GM12878 (cell line): ENCODE measurements at regions not wholly inside any gene's neighbourhood (a gene's known extent, or its start where the extent isn't known, plus 50 kb on each side); places are given as distances from the start of the nearest gene placed in this dataset.

Source experiments
- CHD2 ChIP-seq: IDR thresholded peaks from 2 replicates; pipeline ENCODE4 v1.6.1; 2011; ENCODE audit warnings: low read depth, low read length, improper control_type of control experiment, borderline replicate concordance
- CREB1 ChIP-seq: IDR thresholded peaks from 2 replicates; pipeline ENCODE4 v1.6.1; 2012; ENCODE audit warnings: low read depth, mild to moderate bottlenecking, inconsistent platforms
- CTCF ChIP-seq, 3 experiments: IDR thresholded peaks in 2 of 3; conservative IDR thresholded peaks in 1 of 3; 2 replicates each; pipeline ENCODE4 v1.5.1; 2011; ENCODE audit warnings: low read depth in 3 of 3, low read length in 3 of 3, mild to moderate bottlenecking in 3 of 3, control low read depth in 2 of 3, moderate library complexity in 2 of 3, inconsistent platforms in 1 of 3, mixed read lengths in 1 of 3; ENCODE audit not compliant: control insufficient read depth in 2 of 3, insufficient read depth in 1 of 3; ENCODE audit errors: extremely low read depth in 1 of 3
- EZH2 ChIP-seq: IDR thresholded peaks from 2 replicates; pipeline ENCODE4 v1.6.1; 2012; ENCODE audit warnings: low read depth, mild to moderate bottlenecking, control low read depth, inconsistent platforms, low read length, borderline replicate concordance; ENCODE audit not compliant: control insufficient read depth
- FOXK2 ChIP-seq: fragments of 450-650 bp; IDR thresholded peaks from 2 replicates; pipeline ENCODE4 v1.6.1; 2017; ENCODE audit warnings: mild to moderate bottlenecking, moderate library complexity
- MYB ChIP-seq: fragments of 150-350 bp; IDR thresholded peaks from 2 replicates; pipeline ENCODE4 v1.6.1; 2014; ENCODE audit warnings: mild to moderate bottlenecking, low read depth, low read length, borderline replicate concordance
- RB1 ChIP-seq: fragments of 450-650 bp; formaldehyde crosslinking; IDR thresholded peaks from 2 replicates; pipeline ENCODE4 v1.6.1; 2017; ENCODE audit warnings: mild to moderate bottlenecking, borderline replicate concordance
- RCOR1 ChIP-seq: conservative IDR thresholded peaks from 2 replicates; pipeline ENCODE4 v1.6.1; 2012; ENCODE audit warnings: low read depth, low read length, improper control_type of control experiment
- SP1 ChIP-seq: IDR thresholded peaks from one replicate; pipeline ENCODE4 v1.6.1; 2011; ENCODE audit warnings: low read depth, low read length
- STAT3 ChIP-seq: IDR thresholded peaks from 2 replicates; pipeline ENCODE4 v1.6.1; 2011; ENCODE audit warnings: low read depth, low read length, improper control_type of control experiment
- SUZ12 ChIP-seq: fragments of 200-600 bp; sonication (generic); IDR thresholded peaks from one replicate; pipeline ENCODE4 v1.6.1; 2018; ENCODE audit warnings: antibody characterized with exemption, mild to moderate bottlenecking; ENCODE audit not compliant: unreplicated experiment
- TF ChIP-seq, protein P1 (sequence below): IDR thresholded peaks from 2 replicates; pipeline ENCODE4 v1.6.1; 2011; ENCODE audit warnings: borderline replicate concordance, low read depth, mild to moderate bottlenecking, moderate library complexity, low read length; ENCODE audit not compliant: insufficient read depth, poor library complexity, severe bottlenecking
- TF ChIP-seq, protein P2 (sequence below): fragments of 450-650 bp; IDR thresholded peaks from 2 replicates; pipeline ENCODE4 v1.6.1; 2017; ENCODE audit warnings: mild to moderate bottlenecking, moderate library complexity

GRCh38 chr14:54229136-54229535, 167.7 kb upstream of the CDKN3 start:
- TF ChIP-seq CTCF (IDR thresholded peaks at IDR 0.05 in 2 of 3, conservative IDR thresholded peaks at IDR 0.05 in 1 of 3; ENCODE audit: control insufficient read depth in 2 of 3, extremely low read depth in 1 of 3, insufficient read depth in 1 of 3, low read depth in 3 of 3, low read length in 3 of 3), result no peak
- no peak for TF ChIP-seq CHD2
- no peak for TF ChIP-seq SUZ12
- TF ChIP-seq CREB1, result no peak
- no peak for TF ChIP-seq FOXK2
- no peak for TF ChIP-seq STAT3
- no peak for TF ChIP-seq MYB
- TF ChIP-seq, protein P1, sequence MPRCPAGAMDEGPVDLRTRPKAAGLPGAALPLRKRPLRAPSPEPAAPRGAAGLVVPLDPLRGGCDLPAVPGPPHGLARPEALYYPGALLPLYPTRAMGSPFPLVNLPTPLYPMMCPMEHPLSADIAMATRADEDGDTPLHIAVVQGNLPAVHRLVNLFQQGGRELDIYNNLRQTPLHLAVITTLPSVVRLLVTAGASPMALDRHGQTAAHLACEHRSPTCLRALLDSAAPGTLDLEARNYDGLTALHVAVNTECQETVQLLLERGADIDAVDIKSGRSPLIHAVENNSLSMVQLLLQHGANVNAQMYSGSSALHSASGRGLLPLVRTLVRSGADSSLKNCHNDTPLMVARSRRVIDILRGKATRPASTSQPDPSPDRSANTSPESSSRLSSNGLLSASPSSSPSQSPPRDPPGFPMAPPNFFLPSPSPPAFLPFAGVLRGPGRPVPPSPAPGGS, result no peak
- TF ChIP-seq, protein P2, sequence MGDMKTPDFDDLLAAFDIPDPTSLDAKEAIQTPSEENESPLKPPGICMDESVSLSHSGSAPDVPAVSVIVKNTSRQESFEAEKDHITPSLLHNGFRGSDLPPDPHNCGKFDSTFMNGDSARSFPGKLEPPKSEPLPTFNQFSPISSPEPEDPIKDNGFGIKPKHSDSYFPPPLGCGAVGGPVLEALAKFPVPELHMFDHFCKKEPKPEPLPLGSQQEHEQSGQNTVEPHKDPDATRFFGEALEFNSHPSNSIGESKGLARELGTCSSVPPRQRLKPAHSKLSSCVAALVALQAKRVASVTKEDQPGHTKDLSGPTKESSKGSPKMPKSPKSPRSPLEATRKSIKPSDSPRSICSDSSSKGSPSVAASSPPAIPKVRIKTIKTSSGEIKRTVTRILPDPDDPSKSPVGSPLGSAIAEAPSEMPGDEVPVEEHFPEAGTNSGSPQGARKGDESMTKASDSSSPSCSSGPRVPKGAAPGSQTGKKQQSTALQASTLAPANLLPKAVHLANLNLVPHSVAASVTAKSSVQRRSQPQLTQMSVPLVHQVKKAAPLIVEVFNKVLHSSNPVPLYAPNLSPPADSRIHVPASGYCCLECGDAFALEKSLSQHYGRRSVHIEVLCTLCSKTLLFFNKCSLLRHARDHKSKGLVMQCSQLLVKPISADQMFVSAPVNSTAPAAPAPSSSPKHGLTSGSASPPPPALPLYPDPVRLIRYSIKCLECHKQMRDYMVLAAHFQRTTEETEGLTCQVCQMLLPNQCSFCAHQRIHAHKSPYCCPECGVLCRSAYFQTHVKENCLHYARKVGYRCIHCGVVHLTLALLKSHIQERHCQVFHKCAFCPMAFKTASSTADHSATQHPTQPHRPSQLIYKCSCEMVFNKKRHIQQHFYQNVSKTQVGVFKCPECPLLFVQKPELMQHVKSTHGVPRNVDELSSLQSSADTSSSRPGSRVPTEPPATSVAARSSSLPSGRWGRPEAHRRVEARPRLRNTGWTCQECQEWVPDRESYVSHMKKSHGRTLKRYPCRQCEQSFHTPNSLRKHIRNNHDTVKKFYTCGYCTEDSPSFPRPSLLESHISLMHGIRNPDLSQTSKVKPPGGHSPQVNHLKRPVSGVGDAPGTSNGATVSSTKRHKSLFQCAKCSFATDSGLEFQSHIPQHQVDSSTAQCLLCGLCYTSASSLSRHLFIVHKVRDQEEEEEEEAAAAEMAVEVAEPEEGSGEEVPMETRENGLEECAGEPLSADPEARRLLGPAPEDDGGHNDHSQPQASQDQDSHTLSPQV, result no peak
- no peak for TF ChIP-seq RCOR1
- TF ChIP-seq RB1, result no peak
- no peak for TF ChIP-seq EZH2
- no peak for TF ChIP-seq SP1
